ENCODE measurements at regions not wholly inside any gene's neighbourhood (a gene's known extent, or its start where the extent isn't known, plus 50 kb on each side); places are given as distances from the start of the nearest gene placed in this dataset.

DNA sequence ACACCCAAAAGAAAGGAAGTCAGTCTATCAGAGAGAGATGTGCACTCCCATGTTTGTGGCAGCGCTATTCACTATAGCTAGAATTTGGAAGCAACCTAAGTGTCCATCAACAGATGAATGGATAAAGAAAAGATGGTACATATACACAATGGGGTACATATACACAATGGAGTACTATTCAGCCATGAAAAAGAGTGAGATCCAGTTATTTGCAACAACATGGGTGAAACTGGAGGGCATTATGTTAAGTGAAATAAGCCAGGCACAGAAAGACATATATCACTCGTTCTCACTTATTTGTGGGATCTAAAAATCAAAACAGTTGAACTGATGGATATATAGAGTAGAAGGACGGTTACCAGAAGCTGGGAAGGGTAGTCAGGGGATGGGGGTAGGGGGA, 99.9 kb upstream of the ZNF516 start:
- no peak for DNase-seq

DNA sequence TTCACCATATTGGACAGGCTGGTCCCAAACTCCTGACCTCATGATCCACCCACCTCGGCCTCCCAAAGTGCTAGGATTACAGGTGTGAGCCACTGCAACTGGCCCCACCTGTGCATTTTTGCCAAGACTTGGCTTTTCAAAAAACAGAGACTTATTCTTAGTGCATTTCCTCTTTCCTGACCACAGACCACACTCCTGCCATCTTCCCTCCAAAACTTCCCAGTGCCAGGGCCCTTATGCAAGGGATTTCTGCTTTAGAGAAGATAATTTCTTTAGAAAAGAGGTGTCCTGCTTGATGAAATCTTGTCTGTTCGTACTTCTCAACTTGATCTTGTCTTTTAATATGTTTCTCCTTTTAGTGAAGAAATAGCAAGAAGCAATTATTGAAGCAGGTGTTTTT, 98.8 kb upstream of the ZNF516 start:
- no peak for DNase-seq

DNA sequence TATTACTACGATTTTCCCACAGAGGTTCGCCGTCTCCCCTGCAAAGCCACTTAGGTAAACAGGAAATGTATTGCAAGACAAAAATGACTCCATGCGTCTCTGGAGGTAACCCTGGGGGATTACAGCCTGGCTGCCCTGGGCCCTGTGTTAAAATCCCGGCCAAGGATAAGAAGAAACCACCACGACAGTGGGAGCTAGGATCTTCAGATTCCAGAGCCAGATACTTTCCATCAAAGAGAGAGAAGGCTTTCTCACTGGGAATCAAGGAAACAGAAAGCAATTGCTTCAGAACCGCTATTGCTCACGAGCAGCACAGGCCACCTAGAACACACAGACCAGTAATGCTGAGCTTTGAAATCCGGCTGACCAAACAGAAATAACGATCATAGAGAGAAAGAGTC, 97.9 kb upstream of the ZNF516 start:
- DNase-seq, result no peak

DNA sequence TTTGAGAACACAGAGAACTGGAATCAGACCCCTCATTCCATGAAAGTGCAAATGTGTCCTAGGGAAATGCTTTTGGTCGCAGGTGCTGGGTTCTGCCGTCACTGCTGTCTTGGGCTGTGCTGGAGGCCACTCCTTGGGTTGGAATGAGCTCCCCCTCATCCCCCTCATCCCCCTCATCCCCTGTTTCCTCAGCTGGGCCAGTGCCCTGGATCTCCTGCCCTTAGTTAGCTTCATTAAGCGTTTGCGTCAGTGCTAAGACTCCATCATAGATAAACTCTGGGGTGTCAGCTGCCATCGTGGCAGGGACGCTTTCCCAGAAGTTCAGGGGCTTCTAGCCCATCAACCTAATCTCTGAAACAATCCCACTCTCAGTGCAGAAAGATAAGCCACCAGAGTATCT, 97.1 kb upstream of the ZNF516 start:
- no peak for DNase-seq

DNA sequence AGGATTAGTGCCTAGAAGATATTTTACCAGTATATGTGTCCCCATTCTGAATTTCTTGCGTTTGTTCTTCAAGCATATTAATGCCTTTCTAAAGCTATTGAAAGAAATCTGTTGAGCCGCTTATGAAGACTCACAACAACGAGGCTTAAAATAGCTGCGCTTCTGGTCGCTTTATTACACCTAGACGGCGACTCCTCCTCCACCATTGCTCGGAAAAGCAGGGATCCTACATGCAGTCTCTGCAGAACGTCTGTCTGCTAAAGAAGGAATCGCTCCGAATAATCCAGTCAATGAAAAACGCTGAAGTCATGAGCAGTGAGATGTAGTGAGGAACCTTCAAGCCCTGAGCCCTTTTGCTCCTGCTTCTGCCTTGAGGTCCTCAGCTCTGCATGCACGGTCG, 94.8 kb upstream of the ZNF516 start:
- no peak for DNase-seq

DNA sequence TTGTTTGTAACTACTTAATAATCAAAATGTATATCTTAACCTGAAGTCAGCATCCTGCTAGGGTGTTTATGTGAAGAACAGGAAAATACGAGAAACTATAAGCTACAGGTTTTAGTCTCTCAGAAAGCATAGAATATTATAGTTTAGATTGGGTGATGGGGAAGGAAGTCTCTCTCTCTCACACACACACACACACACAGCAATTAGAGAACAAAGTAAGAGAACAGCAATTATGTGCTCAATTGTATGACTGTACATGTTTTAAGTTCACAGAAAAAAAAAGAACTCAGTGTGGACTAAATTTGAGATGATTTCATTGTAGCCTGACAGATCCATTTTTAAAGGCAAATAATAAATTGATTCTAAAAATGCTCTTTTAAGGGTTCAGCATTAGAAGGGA, 94.3 kb upstream of the ZNF516 start:
- no peak for DNase-seq

DNA sequence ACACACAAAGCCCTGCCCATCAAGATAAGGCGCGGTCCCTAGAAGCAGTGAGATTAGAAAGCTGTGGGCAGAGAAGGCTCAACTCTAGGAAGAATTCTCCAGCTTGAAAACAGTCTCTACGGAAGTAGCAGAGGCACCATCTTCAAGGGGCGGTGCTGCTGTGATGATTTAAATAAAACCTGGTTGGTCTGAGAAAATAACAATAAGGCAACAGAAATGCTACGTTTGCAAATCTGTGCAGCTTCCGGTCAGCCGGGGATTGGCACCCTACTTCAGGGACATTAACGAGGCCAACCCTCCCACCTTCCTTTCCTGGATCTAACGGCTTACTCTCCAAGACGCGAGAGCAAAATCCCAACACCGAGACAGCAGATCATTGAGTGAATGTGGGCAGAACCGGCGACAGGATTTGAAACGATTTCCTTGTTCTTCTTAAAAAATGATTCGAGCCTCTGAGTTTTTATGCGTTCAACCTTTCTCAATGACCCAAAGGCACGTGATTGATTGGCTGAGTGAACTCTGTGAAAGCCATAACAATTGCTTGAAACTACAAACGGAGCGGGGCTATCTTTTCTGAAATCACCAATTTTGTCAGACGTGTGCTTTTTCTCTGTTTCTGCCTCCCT, 93.7 kb upstream of the ZNF516 start:
- DNase-seq, result no peak

DNA sequence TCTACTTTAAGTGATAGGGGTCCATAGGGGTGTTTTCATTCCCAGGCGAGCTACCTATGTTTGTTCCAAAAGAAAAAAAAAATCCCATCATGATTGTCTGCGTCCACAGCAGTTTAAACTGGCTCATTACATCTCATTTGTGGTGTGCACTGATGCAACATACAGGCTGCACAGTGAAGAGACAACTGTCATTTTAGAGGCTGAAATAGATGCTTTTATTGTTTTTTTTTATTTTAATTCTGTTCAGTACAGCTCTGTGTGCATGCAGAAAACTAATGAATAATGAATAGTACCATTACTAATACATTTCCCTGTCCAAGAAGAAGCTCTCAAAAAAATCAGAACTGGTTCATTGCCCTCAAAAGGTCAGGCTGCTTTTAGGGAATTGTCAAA, 92.8 kb upstream of the ZNF516 start:
- no peak for DNase-seq

DNA sequence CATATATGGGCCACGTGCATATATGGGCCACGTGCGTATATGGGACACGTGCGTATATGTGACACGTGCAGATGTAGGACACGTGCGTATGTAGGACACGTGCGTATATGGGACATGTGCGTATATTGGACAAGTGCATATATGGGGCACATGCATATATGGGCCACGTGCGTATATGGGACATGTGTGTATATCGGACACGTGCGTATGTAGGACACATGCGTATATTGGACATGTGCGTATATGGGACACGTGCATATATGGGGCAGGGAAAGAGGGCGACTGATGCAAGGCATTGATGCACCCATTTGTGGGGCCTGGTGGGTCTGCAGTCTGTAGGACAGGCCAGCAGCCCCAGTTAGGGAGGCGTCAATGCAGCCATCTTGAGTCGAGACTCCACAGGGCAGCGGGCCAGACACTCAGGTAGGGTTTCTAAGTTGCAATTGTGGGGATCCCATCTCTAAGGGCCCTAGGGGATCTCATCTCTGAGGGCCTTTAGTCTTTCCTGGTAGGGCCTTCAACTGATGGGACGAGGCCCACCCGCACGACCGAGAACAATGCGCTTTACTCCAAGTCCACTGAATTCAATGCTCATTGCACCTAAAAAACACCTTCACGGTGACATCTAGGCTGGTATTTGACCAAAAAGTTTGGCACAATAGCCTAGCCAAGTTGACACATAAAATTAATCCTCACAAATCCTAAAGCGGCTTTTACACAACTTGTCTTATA, 92.3 kb upstream of the ZNF516 start:
- DNase-seq, result no peak

DNA sequence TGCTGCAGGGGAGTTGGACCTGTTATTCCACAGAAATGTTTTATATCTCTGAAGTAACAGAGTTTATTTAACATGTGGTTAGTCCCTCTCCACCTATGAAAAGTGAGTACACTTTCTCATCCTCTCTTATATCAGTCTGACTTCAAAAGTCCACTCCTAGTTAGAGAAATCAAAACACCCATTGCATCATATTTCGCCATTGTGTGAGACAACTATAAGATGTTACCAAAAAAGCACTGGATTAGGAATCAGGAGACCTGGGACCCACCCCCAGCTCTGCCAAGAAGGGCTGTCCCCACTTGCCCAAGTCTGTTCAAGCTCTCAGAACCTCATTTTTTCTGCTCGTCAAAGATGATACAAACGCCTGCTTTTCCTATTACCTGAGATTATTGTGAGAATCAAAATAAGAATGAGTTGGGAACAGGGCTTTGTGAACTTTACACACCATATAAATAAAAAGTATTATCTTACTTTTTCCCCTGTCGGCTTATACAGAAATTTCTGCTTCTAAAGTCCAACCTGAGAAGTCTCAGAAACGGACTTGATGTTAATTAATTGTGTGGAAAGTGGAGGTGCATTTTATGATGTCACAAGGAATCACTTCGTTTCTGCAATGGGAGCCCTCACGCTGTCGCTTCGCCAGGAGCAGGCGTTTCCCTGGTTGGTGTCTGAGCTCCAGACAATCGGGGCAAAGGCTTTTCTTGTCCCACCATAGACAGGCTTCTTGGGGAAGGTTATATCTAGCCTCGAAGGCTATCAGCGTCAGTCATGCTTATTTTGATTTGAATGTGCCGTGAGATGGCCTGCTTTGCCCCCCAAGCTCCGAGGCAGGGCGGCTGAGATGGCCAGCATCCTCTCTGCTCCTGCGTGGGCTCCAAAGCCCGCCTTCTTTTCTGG, 89.6 kb upstream of the ZNF516 start:
- no peak for DNase-seq

DNA sequence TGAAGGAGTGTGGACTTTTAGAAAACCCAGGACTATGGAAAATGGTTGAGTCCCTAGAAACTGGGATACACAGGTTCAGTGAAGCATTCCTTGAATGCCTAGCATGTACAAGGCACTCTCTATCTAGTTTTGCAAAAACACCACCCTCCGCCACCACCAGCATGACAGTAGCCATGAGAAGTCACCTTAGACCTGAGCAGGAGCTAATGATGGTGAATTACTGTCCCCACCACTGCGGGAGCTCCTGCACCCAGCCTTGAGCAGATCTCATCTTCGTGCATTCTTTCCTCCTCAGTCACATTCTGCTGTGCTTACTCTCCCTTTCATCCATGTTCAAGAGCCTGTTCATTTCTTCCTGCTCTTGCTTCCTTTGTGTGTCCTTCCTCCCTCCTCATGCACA, 86.2 kb upstream of the ZNF516 start:
- no peak for DNase-seq

DNA sequence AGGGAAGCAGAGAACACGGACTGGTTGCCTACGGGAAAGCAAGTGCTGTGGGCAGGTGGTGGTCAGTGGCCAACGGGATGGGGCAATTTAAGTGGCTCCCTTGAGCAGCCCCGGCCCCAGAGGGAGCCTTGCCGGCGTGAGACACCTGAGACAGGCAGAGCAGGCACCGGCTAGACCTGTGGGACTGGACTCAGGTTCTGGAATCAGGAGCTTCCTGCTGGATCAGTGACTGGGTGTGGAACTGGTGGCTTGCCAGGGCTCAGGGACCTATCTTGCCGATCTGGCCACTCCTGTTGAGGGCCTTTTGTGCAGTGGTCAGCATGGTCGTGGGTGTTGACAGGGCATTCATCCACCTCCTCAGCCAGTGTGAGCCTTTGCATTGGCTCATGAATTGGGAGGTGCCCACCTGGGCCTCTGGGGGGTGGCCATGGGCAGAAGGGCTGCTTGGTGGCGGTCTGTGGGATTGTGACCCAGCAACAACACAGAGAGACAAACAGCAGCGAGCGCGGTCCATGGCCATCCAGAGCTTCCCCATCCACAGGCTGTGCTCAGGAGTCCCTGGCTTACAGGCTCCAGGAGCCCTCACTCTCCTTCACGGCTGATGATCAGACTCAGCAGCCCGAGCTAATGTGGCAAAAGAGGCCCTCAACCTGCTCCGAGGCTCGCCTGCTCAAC, 85.4 kb upstream of the ZNF516 start:
- no peak for DNase-seq

DNA sequence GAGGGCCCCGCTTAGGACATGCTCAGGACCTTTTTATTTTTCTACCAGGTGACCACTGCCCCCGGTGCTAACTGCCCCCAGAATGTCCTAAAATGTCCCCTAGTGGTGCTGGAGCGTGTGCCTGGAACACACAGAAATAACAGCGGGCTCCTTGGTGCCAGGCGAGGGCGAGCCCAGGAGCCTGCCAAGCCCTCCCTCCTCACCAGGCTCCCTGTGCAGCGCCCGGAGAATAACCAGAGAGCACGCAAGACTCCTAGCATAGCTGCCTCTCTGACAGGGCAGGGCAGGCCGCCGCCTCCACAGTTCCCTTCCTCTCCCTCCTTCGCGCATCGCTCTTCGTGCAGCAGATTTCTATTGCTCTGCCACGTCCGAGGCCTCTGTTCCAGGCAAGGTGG, 84.3 kb upstream of the ZNF516 start:
- DNase-seq, result no peak

DNA sequence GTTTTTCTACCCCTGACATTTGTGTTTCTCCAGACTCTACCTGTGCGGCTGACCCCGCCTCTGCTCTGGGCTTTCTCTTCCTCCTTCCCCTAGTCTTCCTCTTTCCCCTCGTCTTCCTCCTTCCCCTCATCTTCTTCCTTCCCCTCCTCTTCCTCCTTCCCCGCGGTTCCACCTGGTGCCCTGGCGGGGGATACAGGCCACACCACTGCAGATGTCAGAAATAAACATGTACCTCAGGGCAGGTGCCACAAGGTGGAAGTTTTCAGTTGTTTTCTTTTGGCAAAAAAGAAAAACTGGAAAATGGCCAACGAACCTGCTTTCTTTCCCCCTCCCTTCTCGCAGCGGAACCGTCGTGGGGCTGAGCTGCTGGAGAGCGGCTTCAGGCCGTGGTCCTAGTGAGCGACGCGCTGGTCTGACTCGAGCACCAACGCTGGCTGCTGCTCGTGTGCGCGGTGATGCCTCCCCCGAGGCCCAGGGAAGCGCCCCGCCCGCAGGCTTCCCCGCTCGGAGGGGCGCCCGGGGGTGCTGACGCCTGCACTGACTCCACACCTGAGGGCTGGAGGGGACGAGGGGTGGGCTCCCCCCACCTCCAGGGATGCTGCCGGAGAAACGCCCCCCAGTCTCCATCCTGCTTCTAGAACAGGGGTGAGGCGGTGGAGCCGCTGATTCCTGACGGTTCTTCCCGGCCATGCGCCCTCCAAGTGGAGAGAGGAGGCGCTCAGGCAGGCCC, 83.7 kb upstream of the ZNF516 start:
- DNase-seq, result no peak

DNA sequence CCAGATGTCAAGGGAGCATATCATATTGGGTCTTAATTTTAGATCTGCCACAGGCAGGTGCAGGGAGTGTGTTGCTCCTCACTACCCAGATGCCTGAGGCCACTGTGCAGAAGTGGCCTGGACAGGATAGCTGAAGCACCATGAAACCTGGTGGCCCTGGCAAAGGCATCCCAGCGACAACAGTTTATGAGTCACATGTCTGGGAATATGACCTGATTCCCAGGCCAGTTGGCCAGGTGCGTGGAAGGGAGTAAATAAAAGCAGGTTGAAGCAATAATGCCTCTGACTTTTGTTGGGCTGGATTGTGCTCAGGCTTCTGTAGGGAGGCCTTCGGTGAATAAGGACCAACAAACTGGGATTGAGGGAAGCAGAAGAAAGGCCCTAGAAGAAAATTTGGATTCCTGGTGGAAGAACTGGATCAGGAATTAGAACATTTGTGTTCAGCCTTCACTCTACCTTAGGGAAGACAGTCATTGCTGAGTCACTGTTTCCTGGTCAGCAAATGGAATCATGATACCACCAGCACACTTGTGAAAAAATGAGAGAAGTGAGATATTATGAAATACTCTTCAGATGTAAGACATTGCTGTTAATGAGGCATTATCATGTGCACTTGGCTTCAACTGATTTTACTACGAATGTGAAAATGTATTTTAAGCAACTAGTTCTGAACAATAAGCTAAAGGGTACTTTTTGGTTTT, 78.4 kb upstream of the ZNF516 start:
- no peak for DNase-seq

DNA sequence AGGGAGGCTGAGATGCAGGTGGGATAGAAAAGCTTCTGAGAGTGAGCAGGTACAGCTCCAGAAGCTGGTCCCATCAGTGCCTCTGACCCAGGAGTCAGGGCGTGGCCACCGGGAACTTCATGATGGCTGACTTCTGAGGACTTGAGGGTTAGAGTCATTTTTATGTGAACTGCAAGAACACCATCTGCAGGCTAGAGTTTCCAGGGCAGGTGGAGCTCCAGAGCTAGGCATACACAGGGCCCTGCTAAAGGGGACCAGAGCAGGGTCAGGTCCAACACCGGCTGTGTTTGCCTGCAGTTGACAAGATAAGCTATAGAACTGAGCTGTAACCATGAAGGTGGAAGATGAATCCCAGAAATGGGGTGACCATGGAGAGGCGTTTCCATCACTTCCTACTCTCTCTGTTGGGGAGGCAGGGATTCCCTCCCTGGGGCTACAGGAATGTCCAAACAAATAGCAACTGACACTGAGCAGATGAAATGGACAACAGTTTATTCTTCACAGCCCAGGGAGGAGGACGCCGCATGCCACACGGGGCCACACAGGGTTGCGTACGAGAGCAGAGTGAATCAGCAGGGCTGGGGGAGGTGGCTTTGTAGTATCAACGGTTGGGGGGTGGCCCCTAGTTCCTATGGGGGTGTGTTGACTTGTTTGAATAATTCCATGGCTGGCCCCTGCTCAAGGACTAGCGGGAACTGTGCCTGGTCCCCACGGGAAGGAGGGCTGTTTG, 77.6 kb upstream of the ZNF516 start:
- no peak for DNase-seq

DNA sequence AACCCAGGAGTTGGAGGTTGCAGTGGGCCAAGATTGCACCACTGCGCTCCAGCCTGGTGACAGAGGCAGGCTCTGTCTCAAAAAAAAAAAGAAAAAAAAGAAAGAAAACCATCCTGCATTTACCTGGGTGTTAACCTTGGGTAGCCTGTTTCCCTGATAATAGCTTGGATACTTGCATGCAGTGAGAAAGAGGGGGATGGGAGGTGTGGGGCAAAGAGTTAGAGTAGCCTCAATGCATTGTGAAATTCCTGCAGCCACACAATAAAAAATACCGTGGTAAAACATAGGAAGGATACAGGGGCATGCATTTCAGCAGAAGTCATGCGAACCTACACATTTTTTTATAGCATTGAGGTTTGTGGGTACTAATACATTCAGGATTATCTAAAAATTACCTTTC, 76.6 kb upstream of the ZNF516 start:
- no peak for DNase-seq

DNA sequence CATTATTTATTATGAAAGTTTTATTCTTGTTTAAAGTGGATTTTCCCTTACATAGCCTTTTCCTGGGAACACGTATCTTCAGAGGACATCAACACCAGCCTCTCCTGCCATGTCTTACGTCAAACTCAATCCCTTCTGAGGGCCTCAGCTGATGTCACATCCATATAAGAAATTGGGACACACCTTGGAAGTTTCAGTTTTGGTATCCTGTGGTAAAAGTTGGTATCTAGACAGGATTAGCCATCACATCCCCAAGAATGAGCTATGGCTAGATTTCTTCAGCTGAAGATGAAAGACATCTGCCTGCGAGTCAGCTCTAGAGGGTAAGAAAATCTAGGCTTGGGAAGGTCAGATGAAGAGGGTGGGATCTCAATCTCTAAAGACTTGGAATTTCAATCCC, 75.8 kb upstream of the ZNF516 start:
- DNase-seq, result no peak

DNA sequence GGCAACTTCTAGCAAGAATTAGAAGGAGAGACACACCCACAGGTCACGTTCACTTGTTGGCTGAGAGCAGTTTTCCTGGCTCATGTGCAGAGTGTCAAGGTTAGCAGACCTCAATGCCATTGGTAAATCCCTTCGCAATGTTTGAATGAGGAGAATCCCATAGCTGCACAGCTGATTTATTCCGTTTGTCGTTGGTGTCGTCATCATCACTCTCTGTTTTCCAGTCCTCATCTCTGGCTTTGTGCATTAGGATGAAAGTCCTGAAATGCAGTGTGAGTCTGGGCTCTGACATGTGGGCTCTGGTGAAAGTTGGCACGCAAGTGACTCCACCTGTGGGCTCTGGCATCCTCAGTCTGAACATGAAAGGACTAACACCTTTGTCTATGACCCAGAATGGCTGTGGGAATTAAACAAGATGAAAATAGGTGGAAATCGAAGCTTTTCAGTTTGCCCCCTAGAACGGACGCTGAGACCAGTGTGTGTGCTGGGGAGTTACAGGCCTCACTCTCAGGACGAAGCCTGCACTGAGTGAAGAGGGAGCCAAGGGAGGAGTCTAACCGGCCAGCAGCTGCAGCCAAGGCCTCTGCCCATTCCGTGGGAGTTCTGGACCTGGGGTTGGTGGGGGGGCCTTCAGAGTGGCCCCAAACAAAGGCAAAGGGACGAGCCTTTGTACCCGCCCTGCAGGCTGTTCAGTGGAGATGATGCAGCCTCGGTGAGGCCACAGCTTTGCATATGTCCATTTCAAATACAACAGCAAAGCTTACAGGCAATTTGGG, 74.8 kb upstream of the ZNF516 start:
- no peak for DNase-seq

DNA sequence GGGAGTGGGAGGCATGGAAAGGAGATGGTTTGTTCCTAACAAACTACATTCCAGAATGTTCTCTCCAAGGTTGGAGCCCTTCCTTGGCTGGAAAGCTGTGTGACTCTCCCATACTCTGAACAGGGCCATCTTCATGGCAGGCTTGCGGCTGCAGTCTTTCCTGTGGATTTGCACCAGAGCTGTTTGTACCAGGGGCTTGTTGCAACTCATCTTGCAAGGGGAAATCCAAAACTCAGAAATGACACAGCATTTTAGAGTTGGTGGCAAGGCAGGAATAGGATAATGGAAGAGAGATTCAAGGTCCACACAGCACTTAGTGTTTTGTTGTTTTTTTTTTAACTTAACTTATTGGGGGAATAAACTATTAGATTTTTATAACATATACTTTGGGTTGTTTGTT, 73.7 kb upstream of the ZNF516 start:
- DNase-seq, result no peak
